Psoas muscle (tissue), 7 donors: ENCODE measurements at regions not wholly inside any gene's neighbourhood (a gene's known extent, or its start where the extent isn't known, plus 50 kb on each side); places are given as distances from the start of the nearest gene placed in this dataset.
"Not testable (repeated sequence)": the region's sequence is repeated elsewhere in the genome, so short reads cannot be mapped to it uniquely, and the experiment has no call there.

Source experiments
- ATAC-seq, 4 donors: fragments of 200-7000 bp; cut with Tn5 transposase; one replicate each; pipeline ENCODE4 v1.9.1; 2020; ENCODE audit warnings: moderate library complexity in 3 of 4, mild to moderate bottlenecking in 2 of 4
- DNase-seq, 2 donors: peaks; one replicate each; pipeline ENCODE4 v3.0.0-alpha.2; 2020
- H3K27ac ChIP-seq: fragments of 200-600 bp; one replicate; pipeline ENCODE4 v1.8.0; 2022
- H3K27me3 ChIP-seq, 3 donors: fragments of 200-600 bp in 1 of 3; one replicate each; pipeline versions ENCODE4 v1.6.1 to v1.8.0; 2013 to 2022; ENCODE audit warnings: low read length in 2 of 3, mild to moderate bottlenecking in 2 of 3, moderate library complexity in 1 of 3; ENCODE audit not compliant: insufficient read depth in 3 of 3
- H3K36me3 ChIP-seq, 2 donors: fragments of 200-600 bp in 1 of 2; one replicate each; pipeline versions ENCODE4 v1.6.1 to v1.8.0; 2013 to 2022; ENCODE audit warnings: low read depth in 1 of 2, mild to moderate bottlenecking in 1 of 2, moderate library complexity in 1 of 2; ENCODE audit not compliant: insufficient read depth in 1 of 2
- H3K4me1 ChIP-seq: fragments of 200-600 bp; one replicate; pipeline ENCODE4 v1.8.0; 2022
- H3K4me3 ChIP-seq: fragments of 200-600 bp; one replicate; pipeline ENCODE4 v1.8.0; 2022; ENCODE audit warnings: mild to moderate bottlenecking
- H3K9me3 ChIP-seq: fragments of 200-600 bp; one replicate; pipeline ENCODE4 v1.8.0; 2022
- CTCF ChIP-seq: fragments of 200-600 bp; IDR thresholded peaks from one replicate; pipeline ENCODE4 v1.8.0; 2022; ENCODE audit warnings: antibody characterized with exemption
- WGBS, 3 donors: extraction: QIAGEN DNeasy Blood & Tissue Kit; methylation state at CpG; one replicate each; pipeline versions ENCODE4 v1.1.6 to v1.1.7; 2013; 5-methylcytosine and 5-hydroxymethylcytosine counted together
- intact Hi-C, 2 donors: fragments of 100-400 bp; cut with DNase I; formaldehyde crosslinking; loops; one replicate each; pipeline versions ENCODE4 v1.11.0 to v1.14.2; 2022
- donor health status: healthy with polysubstance abuse.
- donor health status: DM: no; HTN: no; CAD: no; lungs with moderate emphysema.
- donor health status: Bipolar disorder and iron deficiency.
- donor health status: healthy.
- donor health status: DM: yes; HTN: yes; CAD: no.
- donor health status: DM: no; HTN: no; CAD: no.
- donor health status: DM: yes; HTN: yes; CAD: no.

DNA sequence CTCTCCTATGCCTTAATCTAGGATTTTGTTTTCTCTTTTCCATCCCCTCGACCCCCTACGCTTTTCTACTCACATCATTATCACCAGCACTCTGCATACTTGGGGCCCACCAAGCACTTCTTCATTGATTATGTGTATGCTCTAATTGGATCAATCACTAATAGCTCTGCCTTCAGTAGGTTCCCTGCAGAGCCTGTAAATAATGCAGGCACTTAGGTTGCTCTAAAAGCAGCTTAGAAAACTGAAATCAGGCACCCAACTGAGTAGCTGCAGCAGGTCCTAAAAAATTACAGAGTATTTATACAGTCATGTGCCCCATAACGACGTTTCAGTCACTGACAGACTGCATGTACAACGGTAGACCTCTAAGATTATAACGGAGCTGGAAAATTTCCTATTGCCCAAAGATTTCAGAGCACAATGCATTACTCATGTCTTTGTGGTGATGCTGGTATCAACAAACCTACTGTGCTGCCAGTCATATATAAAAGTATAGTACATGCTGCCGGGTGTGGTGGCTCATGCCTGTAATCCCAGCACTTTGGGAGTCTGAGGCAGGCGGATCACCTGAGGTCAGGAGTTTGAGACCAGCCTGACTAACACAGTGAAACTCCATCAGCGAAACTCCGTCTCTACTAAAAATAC, 280.4 kb downstream of the HS3ST3B1 start:
- DNase-seq (no peak), ATAC-seq (no peak)
- Histone ChIP-seq H3K9me3 (no peaks in the 10 kb centered on the region), H3K27ac (no peak overlapping the region), H3K27me3 (no peaks in the 10 kb centered on the region), H3K36me3 (no peaks in the 10 kb centered on the region), H3K4me1 (no peaks in the 10 kb centered on the region), H3K4me3 (no peak overlapping the region)
- 87 to 90% (median 89%) methylated on average over 10 of the region's 10 CpGs for WGBS, 3 donors
- no peak for TF ChIP-seq CTCF
- intact Hi-C loops: no loop called here

DNA sequence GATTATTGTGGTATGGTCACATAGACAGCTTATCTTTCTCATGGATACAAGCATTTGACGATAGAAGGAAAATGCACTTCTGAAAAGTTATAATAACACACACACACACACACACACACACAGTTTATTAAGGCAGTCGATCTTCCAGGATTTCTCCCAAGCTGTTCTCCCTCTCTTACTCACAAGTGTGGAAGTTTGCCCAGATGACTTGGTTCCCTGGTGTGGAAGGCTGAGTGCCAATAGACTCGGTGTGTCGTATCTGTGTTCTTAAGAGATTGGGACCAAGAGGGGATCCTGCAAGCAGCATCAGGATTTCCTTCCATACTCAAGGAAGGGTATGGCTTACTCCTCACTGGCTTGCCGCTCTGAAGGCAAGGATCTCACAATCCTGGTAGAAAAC, 279.6 kb downstream of the HS3ST3B1 start:
- intact Hi-C loops: no loop called here
- Histone ChIP-seq H3K9me3 (no peaks in the 10 kb centered on the region), H3K36me3 (no peaks in the 10 kb centered on the region), H3K27ac (no peak overlapping the region), H3K4me3 (no peak overlapping the region), H3K27me3 (no peaks in the 10 kb centered on the region), H3K4me1 (no peaks in the 10 kb centered on the region)
- no peak for TF ChIP-seq CTCF
- DNase-seq (no peak), ATAC-seq (no peak)
- 38 to 53% (median 38%) methylated on average over 5 of the region's 5 CpGs for WGBS, 3 donors

- H3K4me3 ChIP-seq: no peak overlapping the region
- ATAC-seq: no peak
- no peaks in the 10 kb centered on the region for H3K9me3 ChIP-seq
- no peak overlapping the region for H3K27ac ChIP-seq
- TF ChIP-seq CTCF: no peak
- intact Hi-C loops: no loop called here
- DNase-seq: no peak
- H3K36me3 ChIP-seq: no peaks in the 10 kb centered on the region
- H3K4me1 ChIP-seq: no peaks in the 10 kb centered on the region
- no peaks in the 10 kb centered on the region for H3K27me3 ChIP-seq
- WGBS, 3 donors: 53 to 61% (median 55%) methylated on average over 3 of the region's 3 CpGs
Observed at GRCh38 chr17:14579716-14580115, 278.8 kb downstream of the HS3ST3B1 start.

DNA sequence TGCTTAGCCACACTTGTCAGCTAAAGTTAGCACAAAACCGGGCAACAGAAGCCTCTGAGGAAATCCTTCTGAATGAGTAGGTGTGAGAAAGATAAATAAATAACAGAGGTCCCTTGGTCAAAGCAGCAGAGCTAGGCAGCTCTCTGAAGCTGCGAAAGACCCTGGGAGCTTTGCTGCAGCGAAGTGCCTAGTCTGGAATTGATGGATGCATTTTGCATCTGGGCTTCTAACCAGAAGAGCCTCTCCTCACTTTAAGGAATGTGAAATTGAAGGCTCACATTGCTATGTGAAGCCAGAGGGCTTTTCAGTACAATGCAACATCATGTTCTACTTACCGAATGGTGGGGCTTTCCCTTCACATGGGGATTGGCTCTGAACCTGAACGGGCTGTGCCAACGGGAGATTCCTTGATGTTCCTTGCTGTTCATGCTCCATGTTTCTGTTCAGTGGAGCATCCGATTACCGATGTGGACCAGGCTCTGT, 274.6 kb downstream of the HS3ST3B1 start:
- no peak overlapping the region for H3K27ac ChIP-seq
- no peak for DNase-seq
- H3K4me1 ChIP-seq: no peaks in the 10 kb centered on the region
- TF ChIP-seq CTCF: no peak
- no peaks in the 10 kb centered on the region for H3K36me3 ChIP-seq
- no peak for ATAC-seq
- no peak overlapping the region for H3K4me3 ChIP-seq
- no peaks in the 10 kb centered on the region for H3K9me3 ChIP-seq
- WGBS, 3 donors: 16 to 29% (median 28%) methylated on average over 8 of the region's 8 CpGs
- intact Hi-C loops: no loop called here
- peaks cover 0 to 4% (median 0%) of the 10 kb centered on the region in 3 donors for H3K27me3 ChIP-seq

DNA sequence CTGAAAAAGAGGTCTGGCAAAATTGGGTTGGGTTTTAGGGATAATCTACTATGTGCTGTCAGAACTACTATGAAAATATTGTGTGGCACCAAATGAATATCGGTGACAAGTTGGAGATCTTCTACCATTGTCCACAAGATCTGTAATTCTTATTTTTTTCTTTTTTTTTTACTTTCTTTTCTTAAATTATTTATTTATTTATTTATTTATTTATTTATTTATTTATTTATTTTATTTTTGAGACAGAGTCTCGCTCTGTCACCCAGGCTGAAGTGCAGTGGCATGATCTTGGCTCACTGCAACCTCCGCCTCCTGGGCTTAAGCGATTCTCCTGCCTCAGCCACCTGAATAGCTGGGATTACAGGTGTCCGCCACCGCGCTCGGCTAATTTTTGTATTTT, 259.4 kb downstream of the HS3ST3B1 start:
- H3K4me3 ChIP-seq, H3K4me1 ChIP-seq, DNase-seq, H3K9me3 ChIP-seq, H3K36me3 ChIP-seq, H3K27ac ChIP-seq, ATAC-seq, H3K27me3 ChIP-seq: not testable (repeated sequence)
- intact Hi-C loops: loop anchor here in 1 of 2 donors (10.0 kb wide), 1 partner anchor 64 kb away; no protein-coding TSS in a partner anchor
- 81 to 96% (median 92%) methylated on average over 8 of the region's 8 CpGs for WGBS, 3 donors
